ENCODE measurements at regions not wholly inside any gene's neighbourhood (a gene's known extent, or its start where the extent isn't known, plus 50 kb on each side); places are given as distances from the start of the nearest gene placed in this dataset.

- no peak for TF ChIP-seq EZH2 (IDR thresholded peaks at IDR 0.05; ENCODE audit: borderline replicate concordance)
- no peak for TF ChIP-seq CTCF (IDR thresholded peaks at IDR 0.05; ENCODE audit: poor library complexity)
Observed at GRCh38 chr16:58923094-58923493, 189.0 kb upstream of the GOT2 start.

Measured in hepatocyte (in vitro differentiated cells).